Liver (tissue), 8 donors: ENCODE measurements at regions not wholly inside any gene's neighbourhood (a gene's known extent, or its start where the extent isn't known, plus 50 kb on each side); places are given as distances from the start of the nearest gene placed in this dataset.

Experiments used
- DNase-seq: peaks from one replicate; pipeline ENCODE4 v3.0.0-alpha.2; 2017; ENCODE audit warnings: low spot score
- H3K27ac ChIP-seq, 2 donors: one replicate each; pipeline ENCODE4 v1.7.0; 2013; ENCODE audit warnings: inconsistent platforms in 2 of 2, low read length in 2 of 2, control low read depth in 1 of 2, low read depth in 1 of 2, mild to moderate bottlenecking in 1 of 2
- H3K27me3 ChIP-seq, 4 donors: one replicate each; pipeline versions ENCODE4 v1.6.1 to v1.7.0; 2013; ENCODE audit warnings: low read length in 3 of 4, inconsistent platforms in 1 of 4, mild to moderate bottlenecking in 1 of 4, moderate library complexity in 1 of 4; ENCODE audit not compliant: control insufficient read depth in 4 of 4, insufficient read depth in 4 of 4
- H3K36me3 ChIP-seq, 4 donors: one replicate each; pipeline versions ENCODE4 v1.6.1 to v1.7.0; 2013; ENCODE audit warnings: low read length in 3 of 4, mild to moderate bottlenecking in 3 of 4, low read depth in 1 of 4, moderate library complexity in 1 of 4; ENCODE audit not compliant: control insufficient read depth in 4 of 4, insufficient read depth in 3 of 4
- H3K4me1 ChIP-seq, 4 donors: one replicate each; pipeline versions ENCODE4 v1.6.1 to v1.7.0; 2013; ENCODE audit warnings: low read length in 3 of 4, mild to moderate bottlenecking in 3 of 4, moderate library complexity in 1 of 4; ENCODE audit not compliant: control insufficient read depth in 4 of 4, insufficient read depth in 4 of 4
- H3K4me3 ChIP-seq, 3 donors: one replicate each; pipeline versions ENCODE4 v1.6.1 to v1.7.0; 2013; ENCODE audit warnings: low read length in 3 of 3, control low read depth in 1 of 3, low read depth in 1 of 3, mild to moderate bottlenecking in 1 of 3
- H3K9ac ChIP-seq, 2 donors: one replicate each; pipeline ENCODE4 v1.7.0; 2013; ENCODE audit warnings: low read length in 2 of 2, mild to moderate bottlenecking in 2 of 2, moderate library complexity in 2 of 2, control low read depth in 1 of 2, low read depth in 1 of 2
- H3K9me3 ChIP-seq, 4 donors: one replicate each; pipeline versions ENCODE4 v1.6.1 to v1.7.0; 2013; ENCODE audit warnings: low read length in 3 of 4; ENCODE audit not compliant: control insufficient read depth in 4 of 4
- CTCF ChIP-seq: fragments of 150-350 bp; IDR thresholded peaks from 2 replicates; pipeline ENCODE4 v1.5.1; 2017; ENCODE audit warnings: improper control_type of control experiment, low read depth, low read length; ENCODE audit not compliant: missing input control
- EGR1 ChIP-seq, 2 donors: IDR thresholded peaks; 2 replicates each; pipeline ENCODE4 v1.6.1; 2016 to 2018; ENCODE audit warnings: antibody characterized with exemption in 2 of 2, low read depth in 2 of 2
- FOXA1 ChIP-seq: IDR thresholded peaks from 2 replicates; pipeline ENCODE4 v1.6.1; 2016; ENCODE audit warnings: antibody characterized with exemption
- FOXA2 ChIP-seq: IDR thresholded peaks from 2 replicates; pipeline ENCODE4 v1.6.1; 2016; ENCODE audit warnings: antibody characterized with exemption
- GABPA ChIP-seq, 2 donors: IDR thresholded peaks in 1 of 2; conservative IDR thresholded peaks in 1 of 2; 2 replicates each; pipeline ENCODE4 v1.6.1; 2016; ENCODE audit warnings: antibody characterized with exemption in 2 of 2, mild to moderate bottlenecking in 1 of 2, moderate library complexity in 1 of 2
- HNF4A ChIP-seq, 2 donors: conservative IDR thresholded peaks; 2 replicates each; pipeline ENCODE4 v1.6.1; 2016; ENCODE audit warnings: antibody characterized with exemption in 2 of 2, mild to moderate bottlenecking in 2 of 2
- HNF4G ChIP-seq: IDR thresholded peaks from 2 replicates; pipeline ENCODE4 v1.6.1; 2016; ENCODE audit warnings: antibody characterized with exemption
- JUND ChIP-seq, 2 donors: IDR thresholded peaks; 2 replicates each; pipeline ENCODE4 v1.6.1; 2016; ENCODE audit warnings: antibody characterized with exemption in 2 of 2
- NR2F2 ChIP-seq: IDR thresholded peaks from 2 replicates; pipeline ENCODE4 v1.6.1; 2016; ENCODE audit warnings: antibody characterized with exemption
- RAD21 ChIP-seq, 2 donors: IDR thresholded peaks; 2 replicates each; pipeline ENCODE4 v1.6.1; 2016; ENCODE audit warnings: antibody characterized with exemption in 2 of 2, mild to moderate bottlenecking in 2 of 2
- RXRA ChIP-seq, 2 donors: IDR thresholded peaks; 2 replicates each; pipeline ENCODE4 v1.6.1; 2017 to 2018; ENCODE audit warnings: antibody characterized with exemption in 2 of 2, mild to moderate bottlenecking in 1 of 2
- SP1 ChIP-seq: IDR thresholded peaks from 2 replicates; pipeline ENCODE4 v1.6.1; 2018; ENCODE audit warnings: antibody characterized with exemption, mild to moderate bottlenecking
- TAF1 ChIP-seq: conservative IDR thresholded peaks from 2 replicates; pipeline ENCODE4 v1.6.1; 2016; ENCODE audit warnings: antibody characterized with exemption, mild to moderate bottlenecking
- YY1 ChIP-seq: IDR thresholded peaks from 2 replicates; pipeline ENCODE4 v1.6.1; 2016; ENCODE audit warnings: antibody characterized with exemption, mild to moderate bottlenecking
- WGBS: extraction: QIAGEN DNeasy Blood & Tissue Kit; methylation state at CpG from one replicate; pipeline ENCODE4 v1.1.7; 2013; 5-methylcytosine and 5-hydroxymethylcytosine counted together
- TF ChIP-seq, protein P1 (sequence below): IDR thresholded peaks from 2 replicates; pipeline ENCODE4 v1.6.1; 2016; ENCODE audit warnings: antibody characterized with exemption
- TF ChIP-seq, protein P2 (sequence below): IDR thresholded peaks from 2 replicates; pipeline ENCODE4 v1.6.1; 2016; ENCODE audit warnings: antibody characterized with exemption
- TF ChIP-seq, protein P3 (sequence below): IDR thresholded peaks from 2 replicates; pipeline ENCODE4 v1.6.1; 2016; ENCODE audit warnings: antibody characterized with exemption, mild to moderate bottlenecking
- donor health status: healthy.
- donor health status: healthy.
- donor health status: healthy.
- donor health status: healthy.
- donor health status: healthy.

DNA sequence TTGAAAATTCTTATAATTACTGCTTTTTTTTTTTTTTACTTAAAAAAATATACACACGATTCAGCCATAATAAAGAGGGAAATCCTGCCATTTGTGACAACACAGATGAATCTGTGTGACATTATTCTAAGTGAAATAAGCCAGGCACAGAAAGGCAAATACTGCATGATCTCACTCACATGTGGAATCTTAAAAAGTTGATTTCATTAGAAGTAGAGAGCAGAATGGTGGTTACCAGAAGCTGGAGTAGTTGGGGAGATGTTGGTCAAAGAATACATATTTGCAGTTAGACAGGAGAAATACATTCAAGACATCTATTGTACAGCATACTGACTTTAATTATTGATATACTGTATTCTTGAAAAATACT, 116.2 kb downstream of the KLF12 start:
- H3K27ac ChIP-seq: no peak overlapping the region
- H3K4me1 ChIP-seq: peaks cover 0 to 3% (median 0%) of the 10 kb centered on the region in 4 donors
- TF ChIP-seq TAF1: no peak
- 90% methylated on average over 1 of the region's 1 CpG for WGBS
- H3K4me3 ChIP-seq: no peak overlapping the region
- H3K27me3 ChIP-seq: no peaks in the 10 kb centered on the region
- H3K9ac ChIP-seq: no peak overlapping the region
- no peaks in the 10 kb centered on the region for H3K9me3 ChIP-seq
- no peak for DNase-seq
- H3K36me3 ChIP-seq: no peaks in the 10 kb centered on the region

DNA sequence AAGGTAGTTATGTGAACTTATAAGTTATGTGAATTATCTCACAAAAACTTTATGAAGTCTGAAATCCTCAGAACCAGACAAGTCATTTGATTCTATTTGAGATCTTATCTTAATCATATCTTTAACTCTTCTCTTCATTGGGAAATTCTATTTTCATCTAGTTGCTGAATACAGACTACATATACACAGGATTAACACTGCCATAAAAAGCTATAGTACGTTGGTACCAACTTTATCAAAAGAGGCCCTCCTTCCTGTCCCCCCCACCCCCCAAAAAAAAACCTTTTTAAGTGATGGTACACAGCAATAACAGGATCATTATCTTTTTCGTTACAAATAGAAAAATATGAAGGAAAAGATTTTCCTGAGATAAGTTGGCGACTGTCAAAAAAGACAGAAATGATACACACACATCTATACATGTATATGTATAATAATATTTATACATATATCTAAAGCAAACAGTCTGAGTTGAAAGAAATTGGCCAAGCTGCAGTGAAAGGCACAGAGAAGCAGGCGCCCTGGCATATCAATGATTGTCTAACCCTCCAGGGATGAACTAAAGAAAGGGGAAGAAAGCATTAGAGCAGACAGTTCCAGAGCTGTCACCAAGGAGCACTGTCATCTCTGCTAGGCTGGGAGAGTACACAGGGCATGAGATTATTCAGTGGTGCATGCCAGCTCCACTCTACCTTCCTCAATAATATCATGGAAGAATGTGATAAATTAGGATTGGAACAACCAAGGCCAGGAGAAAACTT, 116.7 kb downstream of the KLF12 start:
- Histone ChIP-seq H3K4me3 (no peak overlapping the region), H3K9me3 (no peaks in the 10 kb centered on the region), H3K4me1 (peaks cover 0 to 3% (median 0%) of the 10 kb centered on the region in 4 donors), H3K27ac (no peak overlapping the region), H3K36me3 (no peaks in the 10 kb centered on the region), H3K9ac (no peak overlapping the region), H3K27me3 (no peaks in the 10 kb centered on the region)
- TF ChIP-seq, protein P1, sequence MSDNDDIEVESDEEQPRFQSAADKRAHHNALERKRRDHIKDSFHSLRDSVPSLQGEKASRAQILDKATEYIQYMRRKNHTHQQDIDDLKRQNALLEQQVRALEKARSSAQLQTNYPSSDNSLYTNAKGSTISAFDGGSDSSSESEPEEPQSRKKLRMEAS: no peak
- no peak for TF ChIP-seq FOXA1
- no peak for TF ChIP-seq GABPA (IDR thresholded peaks at IDR 0.05 in 1 of 2, conservative IDR thresholded peaks at IDR 0.05 in 1 of 2)
- no peak for TF ChIP-seq HNF4G
- TF ChIP-seq RXRA (IDR thresholded peaks at IDR 0.05): no peak
- no peak for TF ChIP-seq FOXA2
- TF ChIP-seq HNF4A (conservative IDR thresholded peaks at IDR 0.05): no peak
- no peak for TF ChIP-seq SP1
- no peak for TF ChIP-seq CTCF
- TF ChIP-seq, protein P2, sequence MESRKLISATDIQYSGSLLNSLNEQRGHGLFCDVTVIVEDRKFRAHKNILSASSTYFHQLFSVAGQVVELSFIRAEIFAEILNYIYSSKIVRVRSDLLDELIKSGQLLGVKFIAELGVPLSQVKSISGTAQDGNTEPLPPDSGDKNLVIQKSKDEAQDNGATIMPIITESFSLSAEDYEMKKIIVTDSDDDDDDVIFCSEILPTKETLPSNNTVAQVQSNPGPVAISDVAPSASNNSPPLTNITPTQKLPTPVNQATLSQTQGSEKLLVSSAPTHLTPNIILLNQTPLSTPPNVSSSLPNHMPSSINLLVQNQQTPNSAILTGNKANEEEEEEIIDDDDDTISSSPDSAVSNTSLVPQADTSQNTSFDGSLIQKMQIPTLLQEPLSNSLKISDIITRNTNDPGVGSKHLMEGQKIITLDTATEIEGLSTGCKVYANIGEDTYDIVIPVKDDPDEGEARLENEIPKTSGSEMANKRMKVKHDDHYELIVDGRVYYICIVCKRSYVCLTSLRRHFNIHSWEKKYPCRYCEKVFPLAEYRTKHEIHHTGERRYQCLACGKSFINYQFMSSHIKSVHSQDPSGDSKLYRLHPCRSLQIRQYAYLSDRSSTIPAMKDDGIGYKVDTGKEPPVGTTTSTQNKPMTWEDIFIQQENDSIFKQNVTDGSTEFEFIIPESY: no peak
- no peak for DNase-seq
- WGBS: 89% methylated on average over 4 of the region's 4 CpGs

DNA sequence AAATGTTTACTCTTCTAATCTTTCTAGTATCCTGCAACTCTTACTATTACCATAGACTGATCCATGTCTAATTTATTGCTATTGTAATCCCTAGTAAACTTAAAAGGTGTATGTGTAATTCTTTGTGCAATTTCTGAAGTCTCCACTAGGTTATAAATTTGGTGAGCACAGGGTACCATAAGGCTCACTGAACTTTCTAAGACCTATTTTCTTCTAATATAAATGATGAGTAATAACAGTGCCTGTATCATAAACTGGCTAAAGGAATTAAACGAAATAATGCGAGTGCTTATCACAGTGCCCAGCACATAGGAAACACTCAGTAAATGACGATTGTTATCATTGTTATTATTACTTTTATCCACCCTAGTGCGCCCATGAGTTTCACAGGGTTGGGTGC, 119.1 kb downstream of the KLF12 start:
- 92% methylated on average over 4 of the region's 4 CpGs for WGBS
- Histone ChIP-seq H3K9ac (no peak overlapping the region), H3K27ac (no peak overlapping the region), H3K36me3 (no peaks in the 10 kb centered on the region), H3K27me3 (no peaks in the 10 kb centered on the region), H3K4me1 (no peaks in the 10 kb centered on the region), H3K9me3 (no peaks in the 10 kb centered on the region), H3K4me3 (no peak overlapping the region)
- DNase-seq: no peak
- TF ChIP-seq, protein P3, sequence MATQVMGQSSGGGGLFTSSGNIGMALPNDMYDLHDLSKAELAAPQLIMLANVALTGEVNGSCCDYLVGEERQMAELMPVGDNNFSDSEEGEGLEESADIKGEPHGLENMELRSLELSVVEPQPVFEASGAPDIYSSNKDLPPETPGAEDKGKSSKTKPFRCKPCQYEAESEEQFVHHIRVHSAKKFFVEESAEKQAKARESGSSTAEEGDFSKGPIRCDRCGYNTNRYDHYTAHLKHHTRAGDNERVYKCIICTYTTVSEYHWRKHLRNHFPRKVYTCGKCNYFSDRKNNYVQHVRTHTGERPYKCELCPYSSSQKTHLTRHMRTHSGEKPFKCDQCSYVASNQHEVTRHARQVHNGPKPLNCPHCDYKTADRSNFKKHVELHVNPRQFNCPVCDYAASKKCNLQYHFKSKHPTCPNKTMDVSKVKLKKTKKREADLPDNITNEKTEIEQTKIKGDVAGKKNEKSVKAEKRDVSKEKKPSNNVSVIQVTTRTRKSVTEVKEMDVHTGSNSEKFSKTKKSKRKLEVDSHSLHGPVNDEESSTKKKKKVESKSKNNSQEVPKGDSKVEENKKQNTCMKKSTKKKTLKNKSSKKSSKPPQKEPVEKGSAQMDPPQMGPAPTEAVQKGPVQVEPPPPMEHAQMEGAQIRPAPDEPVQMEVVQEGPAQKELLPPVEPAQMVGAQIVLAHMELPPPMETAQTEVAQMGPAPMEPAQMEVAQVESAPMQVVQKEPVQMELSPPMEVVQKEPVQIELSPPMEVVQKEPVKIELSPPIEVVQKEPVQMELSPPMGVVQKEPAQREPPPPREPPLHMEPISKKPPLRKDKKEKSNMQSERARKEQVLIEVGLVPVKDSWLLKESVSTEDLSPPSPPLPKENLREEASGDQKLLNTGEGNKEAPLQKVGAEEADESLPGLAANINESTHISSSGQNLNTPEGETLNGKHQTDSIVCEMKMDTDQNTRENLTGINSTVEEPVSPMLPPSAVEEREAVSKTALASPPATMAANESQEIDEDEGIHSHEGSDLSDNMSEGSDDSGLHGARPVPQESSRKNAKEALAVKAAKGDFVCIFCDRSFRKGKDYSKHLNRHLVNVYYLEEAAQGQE: no peak
- no peak for TF ChIP-seq JUND (IDR thresholded peaks at IDR 0.05)
- no peak for TF ChIP-seq FOXA2
- no peak for TF ChIP-seq YY1
- TF ChIP-seq NR2F2: no peak
- no peak for TF ChIP-seq FOXA1
- no peak for TF ChIP-seq RAD21 (IDR thresholded peaks at IDR 0.05)
- TF ChIP-seq, protein P2: no peak
- no peak for TF ChIP-seq HNF4G
- TF ChIP-seq EGR1 (IDR thresholded peaks at IDR 0.05; ENCODE audit: low read depth in 2 of 2): no peak
- TF ChIP-seq TAF1: no peak
